ENCODE measurements at regions not wholly inside any gene's neighbourhood (a gene's known extent, or its start where the extent isn't known, plus 50 kb on each side); places are given as distances from the start of the nearest gene placed in this dataset.

DNA sequence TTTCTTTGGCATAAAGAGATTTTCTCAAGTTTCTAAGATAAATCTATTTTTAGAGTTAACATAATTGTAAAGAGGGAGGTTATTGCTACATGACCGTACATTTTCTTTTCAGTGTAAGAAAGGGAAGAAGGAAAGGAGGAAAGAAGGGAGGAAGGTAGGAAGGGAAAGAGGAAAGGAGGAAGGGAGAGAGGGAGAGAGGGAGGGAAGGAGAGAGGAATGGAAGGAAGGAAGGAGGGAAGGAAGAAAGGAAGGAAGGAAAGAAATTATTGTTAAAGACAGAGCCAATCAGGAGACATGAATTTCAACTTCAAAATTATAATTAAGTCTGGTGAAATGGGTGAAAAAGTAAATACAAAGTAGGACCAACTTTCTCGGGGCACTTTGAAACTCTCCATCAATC is 197.6 kb downstream of the SNCA start:
- H3K36me3 Mint-ChIP-seq (ENCODE audit: low read depth): no peaks in the 10 kb centered on the region
- H3K27me3 Mint-ChIP-seq (ENCODE audit: low read depth): peaks cover 2% of the 10 kb centered on the region
- H3K9me3 Mint-ChIP-seq (ENCODE audit: low read depth): no peaks in the 10 kb centered on the region
- TF ChIP-seq, protein P1, sequence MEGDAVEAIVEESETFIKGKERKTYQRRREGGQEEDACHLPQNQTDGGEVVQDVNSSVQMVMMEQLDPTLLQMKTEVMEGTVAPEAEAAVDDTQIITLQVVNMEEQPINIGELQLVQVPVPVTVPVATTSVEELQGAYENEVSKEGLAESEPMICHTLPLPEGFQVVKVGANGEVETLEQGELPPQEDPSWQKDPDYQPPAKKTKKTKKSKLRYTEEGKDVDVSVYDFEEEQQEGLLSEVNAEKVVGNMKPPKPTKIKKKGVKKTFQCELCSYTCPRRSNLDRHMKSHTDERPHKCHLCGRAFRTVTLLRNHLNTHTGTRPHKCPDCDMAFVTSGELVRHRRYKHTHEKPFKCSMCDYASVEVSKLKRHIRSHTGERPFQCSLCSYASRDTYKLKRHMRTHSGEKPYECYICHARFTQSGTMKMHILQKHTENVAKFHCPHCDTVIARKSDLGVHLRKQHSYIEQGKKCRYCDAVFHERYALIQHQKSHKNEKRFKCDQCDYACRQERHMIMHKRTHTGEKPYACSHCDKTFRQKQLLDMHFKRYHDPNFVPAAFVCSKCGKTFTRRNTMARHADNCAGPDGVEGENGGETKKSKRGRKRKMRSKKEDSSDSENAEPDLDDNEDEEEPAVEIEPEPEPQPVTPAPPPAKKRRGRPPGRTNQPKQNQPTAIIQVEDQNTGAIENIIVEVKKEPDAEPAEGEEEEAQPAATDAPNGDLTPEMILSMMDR (IDR thresholded peaks at IDR 0.05): no peak
- DNase-seq (ENCODE audit: low spot score): no peak
- no peak overlapping the region for H3K4me3 Mint-ChIP-seq (ENCODE audit: unreplicated experiment)
- H3K4me1 Mint-ChIP-seq (ENCODE audit: low read depth): peaks cover 7% of the 10 kb centered on the region
- H3K27ac Mint-ChIP-seq (ENCODE audit: unreplicated experiment): no peak overlapping the region

DNA sequence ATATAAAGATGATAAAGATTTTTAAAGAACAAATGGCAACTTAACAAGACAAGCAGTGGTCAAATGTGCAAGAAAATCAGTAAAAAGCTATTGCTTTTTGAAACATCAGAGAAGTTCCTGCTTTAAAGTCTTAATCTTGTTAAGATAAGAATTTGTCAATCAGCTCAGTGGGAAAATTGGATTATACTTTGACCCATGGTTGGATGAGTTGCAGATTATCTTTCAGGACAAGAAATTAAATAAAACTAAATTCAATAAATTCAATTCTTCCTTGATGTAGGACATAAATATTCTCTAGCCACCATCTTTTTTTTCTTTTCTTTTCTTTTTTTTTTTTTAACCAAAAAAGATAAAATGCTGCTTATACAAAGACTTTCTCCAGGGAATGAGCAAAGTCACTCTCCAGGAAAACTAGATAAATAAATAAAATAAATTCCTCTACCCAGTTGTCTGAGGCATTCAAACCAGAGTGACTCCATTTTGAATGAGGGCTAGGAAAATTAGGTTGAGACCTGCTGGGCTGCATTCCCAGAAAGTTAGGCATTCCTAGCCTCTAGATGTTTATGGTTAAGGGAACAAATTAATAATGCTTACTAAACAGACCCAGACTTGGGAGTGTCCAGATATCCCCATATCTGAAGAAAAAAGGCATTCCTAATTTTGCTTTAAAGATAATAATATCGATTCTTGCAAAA is 211.2 kb downstream of the SNCA start:
- H3K36me3 Mint-ChIP-seq (ENCODE audit: low read depth): no peaks in the 10 kb centered on the region
- no peak for DNase-seq (ENCODE audit: low spot score)
- no peak overlapping the region for H3K27ac Mint-ChIP-seq (ENCODE audit: unreplicated experiment)
- TF ChIP-seq, protein P1 (IDR thresholded peaks at IDR 0.05): no peak
- H3K4me3 Mint-ChIP-seq (ENCODE audit: unreplicated experiment): no peak overlapping the region
- H3K4me1 Mint-ChIP-seq (ENCODE audit: low read depth): no peaks in the 10 kb centered on the region
- no peaks in the 10 kb centered on the region for H3K9me3 Mint-ChIP-seq (ENCODE audit: low read depth)
- peaks cover 8% of the 10 kb centered on the region for H3K27me3 Mint-ChIP-seq (ENCODE audit: low read depth)

DNA sequence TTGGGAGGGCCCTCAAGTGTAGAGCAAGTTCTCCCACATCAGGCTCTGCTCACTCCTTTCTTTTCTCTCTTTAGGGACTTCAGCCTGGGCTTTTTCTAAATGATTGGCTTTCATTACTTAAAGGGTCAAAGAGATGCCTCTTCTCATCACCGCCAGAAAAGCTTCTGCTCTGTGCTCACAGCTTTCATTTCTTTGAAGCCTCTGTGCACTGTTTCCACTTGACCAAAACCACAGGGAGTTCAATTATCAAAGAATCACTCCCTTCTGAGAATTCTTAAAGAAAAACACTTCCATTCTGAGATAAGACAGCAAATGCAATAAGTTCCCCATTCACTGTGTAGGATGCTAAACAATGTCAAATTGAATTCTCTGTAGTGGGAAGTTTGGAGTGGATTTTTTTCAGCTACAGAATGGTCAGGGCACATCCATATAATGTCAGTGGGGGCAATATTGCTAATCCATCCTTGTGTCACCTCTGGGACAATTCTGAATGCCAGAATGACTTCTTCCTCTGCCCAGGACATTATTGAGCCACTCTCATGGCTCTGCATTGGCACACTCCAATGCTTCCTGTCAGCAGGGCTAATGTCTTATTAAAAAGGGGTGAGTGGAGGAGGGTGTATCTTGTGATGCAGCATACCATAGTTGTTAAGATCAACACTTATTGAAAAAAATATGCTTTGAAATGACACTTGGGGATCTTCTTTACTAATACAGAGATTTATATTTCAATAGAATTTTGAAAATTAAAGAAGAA is 217.6 kb downstream of the SNCA start:
- TF ChIP-seq, protein P1 (IDR thresholded peaks at IDR 0.05): no peak
- DNase-seq (ENCODE audit: low spot score): no peak
- no peaks in the 10 kb centered on the region for H3K36me3 Mint-ChIP-seq (ENCODE audit: low read depth)
- H3K27me3 Mint-ChIP-seq (ENCODE audit: low read depth): no peaks in the 10 kb centered on the region
- H3K4me3 Mint-ChIP-seq (ENCODE audit: unreplicated experiment): no peak overlapping the region
- H3K4me1 Mint-ChIP-seq (ENCODE audit: low read depth): no peaks in the 10 kb centered on the region
- H3K27ac Mint-ChIP-seq (ENCODE audit: unreplicated experiment): no peak overlapping the region
- H3K9me3 Mint-ChIP-seq (ENCODE audit: low read depth): no peaks in the 10 kb centered on the region

DNA sequence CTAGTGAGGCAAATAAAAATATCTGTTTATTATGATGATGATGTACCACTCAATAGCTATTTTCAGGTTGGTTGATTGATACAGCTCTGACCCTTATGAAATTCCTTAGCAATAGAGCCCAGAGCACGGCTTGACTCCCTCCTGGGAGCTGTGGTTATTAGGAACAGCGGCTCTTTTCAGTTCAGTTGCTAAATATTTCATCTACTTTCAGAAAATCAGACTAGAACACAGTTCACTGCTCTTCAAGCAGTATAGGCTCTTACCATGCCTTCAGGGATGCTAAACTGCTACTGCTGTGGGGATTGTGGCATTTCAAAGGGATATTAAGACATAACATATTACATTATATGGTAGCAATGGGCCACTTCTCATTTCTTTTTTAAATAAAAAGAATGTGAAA is 218.8 kb downstream of the SNCA start:
- no peak for DNase-seq (ENCODE audit: low spot score)
- Mint-ChIP-seq H3K9me3 (ENCODE audit: low read depth) (peaks cover 2% of the 10 kb centered on the region), H3K36me3 (ENCODE audit: low read depth) (no peaks in the 10 kb centered on the region), H3K4me1 (ENCODE audit: low read depth) (no peaks in the 10 kb centered on the region), H3K27me3 (ENCODE audit: low read depth) (peaks cover 2% of the 10 kb centered on the region), H3K4me3 (ENCODE audit: unreplicated experiment) (no peak overlapping the region), H3K27ac (ENCODE audit: unreplicated experiment) (no peak overlapping the region)
- TF ChIP-seq, protein P1 (IDR thresholded peaks at IDR 0.05): no peak

DNA sequence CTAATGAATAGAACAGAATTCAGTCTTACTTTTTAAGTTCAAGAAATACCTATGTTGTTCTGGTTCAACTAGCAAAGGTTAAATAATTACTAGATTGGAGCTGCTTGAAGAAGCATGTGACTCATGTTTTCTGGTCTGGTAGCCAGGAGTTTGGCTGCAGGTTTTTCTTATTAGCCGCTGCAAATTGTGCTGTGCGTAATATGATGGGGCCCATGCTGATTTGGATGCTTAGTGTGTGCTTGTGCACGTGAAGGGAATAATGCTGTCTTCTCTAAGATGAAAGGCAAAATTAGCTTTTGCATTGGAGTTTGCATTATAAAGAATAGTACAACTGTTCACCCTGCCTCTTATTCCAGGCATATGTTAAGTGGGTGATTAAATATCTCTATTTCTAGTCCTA is 219.6 kb downstream of the SNCA start:
- DNase-seq (ENCODE audit: low spot score): no peak
- Mint-ChIP-seq H3K4me3 (ENCODE audit: unreplicated experiment) (no peak overlapping the region), H3K4me1 (ENCODE audit: low read depth) (no peaks in the 10 kb centered on the region), H3K27ac (ENCODE audit: unreplicated experiment) (no peak overlapping the region), H3K27me3 (ENCODE audit: low read depth) (peaks cover 6% of the 10 kb centered on the region), H3K36me3 (ENCODE audit: low read depth) (no peaks in the 10 kb centered on the region), H3K9me3 (ENCODE audit: low read depth) (peaks cover 6% of the 10 kb centered on the region)
- TF ChIP-seq, protein P1 (IDR thresholded peaks at IDR 0.05): no peak
